Lower leg skin (tissue), 4 donors: ENCODE measurements at regions not wholly inside any gene's neighbourhood (a gene's known extent, or its start where the extent isn't known, plus 50 kb on each side); places are given as distances from the start of the nearest gene placed in this dataset.

Source experiments
- DNase-seq, 2 donors: peaks; one replicate each; pipeline ENCODE4 v3.0.0-alpha.2; 2019; ENCODE audit warnings: low spot score in 2 of 2
- H3K4me3 ChIP-seq: fragments of 200-600 bp; sonication (generic); 2 replicates; pipeline ENCODE4 v1.5.1; 2017; ENCODE audit warnings: mild to moderate bottlenecking, low read depth; ENCODE audit not compliant: poor library complexity, severe bottlenecking
- CTCF ChIP-seq, 3 donors: fragments of 450-650 bp; IDR thresholded peaks; one replicate each; pipeline ENCODE4 v1.5.1; 2016; ENCODE audit warnings: antibody characterized with exemption in 3 of 3, mild to moderate bottlenecking in 3 of 3, moderate library complexity in 2 of 3
- POLR2A ChIP-seq, 2 donors: fragments of 450-650 bp; IDR thresholded peaks; one replicate each; pipeline ENCODE4 v1.6.1; 2016 to 2017; ENCODE audit warnings: antibody characterized with exemption in 2 of 2, mild to moderate bottlenecking in 1 of 2, moderate library complexity in 1 of 2
- WGBS, 2 donors: methylation state at CpG; one replicate each; pipeline ENCODE4 v1.1.5; 2018; 5-methylcytosine and 5-hydroxymethylcytosine counted together
- intact Hi-C: fragments of 100-400 bp; cut with DNase I; formaldehyde crosslinking; loops from one replicate; pipeline ENCODE4 v1.15.0; 2023; ENCODE audit warnings: low total_unique reads

GRCh38 chr5:10155897-10156667 is 93.6 kb downstream of the ATPSCKMT start:
- 69 to 71% methylated on average over 3 of the region's 3 CpGs for WGBS, 2 donors
- H3K4me3 ChIP-seq, result no peak overlapping the region
- TF ChIP-seq CTCF (IDR thresholded peaks at IDR 0.05) (no peak), POLR2A (IDR thresholded peaks at IDR 0.05) (no peak)
- intact Hi-C loops, result no loop called here
- DNase-seq, result no peak

- H3K4me3 ChIP-seq, result no peak overlapping the region
- WGBS, 2 donors, result 59 to 64% methylated on average over 3 of the region's 3 CpGs
- intact Hi-C loops, result no loop called here
- no peak for DNase-seq
- no peak for TF ChIP-seq CTCF (IDR thresholded peaks at IDR 0.05)
- TF ChIP-seq POLR2A (IDR thresholded peaks at IDR 0.05), result no peak
These were observed 95.7 kb downstream of the ATPSCKMT start for GRCh38 chr5:10153808-10154537.

- no peak for TF ChIP-seq CTCF (IDR thresholded peaks at IDR 0.05)
- TF ChIP-seq POLR2A (IDR thresholded peaks at IDR 0.05), result no peak
- 83 to 89% methylated on average over 4 of the region's 4 CpGs for WGBS, 2 donors
- intact Hi-C loops, result no loop called here
- no peak overlapping the region for H3K4me3 ChIP-seq
- DNase-seq, result no peak
These were observed 96.3 kb downstream of the ATPSCKMT start for GRCh38 chr5:10153394-10153793.

GRCh38 chr5:10151656-10152055 is 98.0 kb downstream of the ATPSCKMT start:
- intact Hi-C loops, result no loop called here
- TF ChIP-seq POLR2A (IDR thresholded peaks at IDR 0.05) (no peak), CTCF (IDR thresholded peaks at IDR 0.05) (no peak)
- H3K4me3 ChIP-seq, result no peak overlapping the region
- 78 to 83% methylated on average over 3 of the region's 3 CpGs for WGBS, 2 donors
- no peak for DNase-seq

GRCh38 chr5:10149911-10150310 is 99.8 kb downstream of the ATPSCKMT start:
- WGBS, 2 donors, result 84 to 89% methylated on average over 12 of the region's 12 CpGs
- TF ChIP-seq POLR2A (IDR thresholded peaks at IDR 0.05), result no peak
- intact Hi-C loops, result no loop called here

GRCh38 chr5:10145923-10146401 is 103.7 kb downstream of the ATPSCKMT start:
- 68 to 78% methylated on average over 6 of the region's 6 CpGs for WGBS, 2 donors
- TF ChIP-seq CTCF (IDR thresholded peaks at IDR 0.05) (no peak), POLR2A (IDR thresholded peaks at IDR 0.05) (no peak)
- no peak for DNase-seq
- no peak overlapping the region for H3K4me3 ChIP-seq
- intact Hi-C loops, result no loop called here

More at GRCh38 chr5:10149911-10150310, 99.8 kb downstream of the ATPSCKMT start:
- no peak overlapping the region for H3K4me3 ChIP-seq
- DNase-seq, result no peak
